RWPE2 (cell line): ENCODE measurements at regions not wholly inside any gene's neighbourhood (a gene's known extent, or its start where the extent isn't known, plus 50 kb on each side); places are given as distances from the start of the nearest gene placed in this dataset.
"Not testable (repeated sequence)": the region's sequence is repeated elsewhere in the genome, so short reads cannot be mapped to it uniquely, and the experiment has no call there.

Experiments
- ATAC-seq: fragments of 200-7000 bp; cut with Tn5 transposase; 3 replicates; pipeline ENCODE4 v1.9.1; 2021; ENCODE audit warnings: low read depth
- DNase-seq: peaks from one replicate; pipeline ENCODE4 v3.0.0-alpha.2; 2020; ENCODE audit warnings: low spot score
- H3K27ac ChIP-seq: fragments of 450-650 bp; 2 replicates; pipeline ENCODE4 v1.5.1; 2017; ENCODE audit warnings: mild to moderate bottlenecking; ENCODE audit not compliant: poor library complexity, severe bottlenecking
- H3K27me3 ChIP-seq: fragments of 250-450 bp; sonication (Bioruptor Pico); 2 replicates; pipeline ENCODE4 v1.5.1; 2021; ENCODE audit warnings: mild to moderate bottlenecking, moderate library complexity; ENCODE audit not compliant: insufficient read depth, poor library complexity, severe bottlenecking
- H3K36me3 ChIP-seq: fragments of 250-450 bp; sonication (Bioruptor Pico); 2 replicates; pipeline ENCODE4 v1.5.1; 2020; ENCODE audit warnings: low read depth, mild to moderate bottlenecking, moderate library complexity
- H3K4me1 ChIP-seq: fragments of 250-450 bp; sonication (Bioruptor Pico); 2 replicates; pipeline ENCODE4 v1.5.1; 2021; ENCODE audit warnings: mild to moderate bottlenecking, moderate library complexity; ENCODE audit not compliant: insufficient read depth, poor library complexity, severe bottlenecking
- H3K4me3 ChIP-seq: fragments of 250-450 bp; sonication (Bioruptor Pico); 2 replicates; pipeline ENCODE4 v1.5.1; 2021; ENCODE audit warnings: mild to moderate bottlenecking, moderate library complexity; ENCODE audit not compliant: severe bottlenecking
- H3K9me3 ChIP-seq: fragments of 250-450 bp; sonication (Bioruptor Pico); 2 replicates; pipeline ENCODE4 v1.5.1; 2021; ENCODE audit warnings: mild to moderate bottlenecking, moderate library complexity; ENCODE audit not compliant: severe bottlenecking
- TF ChIP-seq, protein P1 (sequence below): fragments of 450-650 bp; IDR thresholded peaks from one replicate; pipeline ENCODE4 v1.5.1; 2017; ENCODE audit warnings: mild to moderate bottlenecking, moderate library complexity; ENCODE audit not compliant: poor library complexity, severe bottlenecking

DNA sequence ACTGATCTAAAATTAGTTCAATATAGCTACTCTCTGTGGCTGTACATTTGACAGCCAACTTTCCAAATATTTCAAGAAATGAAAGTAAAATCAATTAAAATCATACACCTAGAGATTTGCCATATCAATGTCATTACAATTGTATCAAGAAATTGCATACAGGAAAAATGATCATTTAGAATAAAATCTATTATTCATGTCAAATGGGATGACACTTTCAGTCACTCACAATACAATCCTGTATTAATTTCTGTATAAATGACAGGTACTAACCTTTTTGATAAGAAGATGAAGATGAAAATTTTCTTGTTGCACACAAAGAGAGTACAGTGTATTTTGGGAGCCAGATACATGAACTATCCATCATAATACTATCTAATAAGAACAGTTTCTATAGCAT lies 1588.9 kb upstream of the PRMT6 start:
- TF ChIP-seq, protein P1, sequence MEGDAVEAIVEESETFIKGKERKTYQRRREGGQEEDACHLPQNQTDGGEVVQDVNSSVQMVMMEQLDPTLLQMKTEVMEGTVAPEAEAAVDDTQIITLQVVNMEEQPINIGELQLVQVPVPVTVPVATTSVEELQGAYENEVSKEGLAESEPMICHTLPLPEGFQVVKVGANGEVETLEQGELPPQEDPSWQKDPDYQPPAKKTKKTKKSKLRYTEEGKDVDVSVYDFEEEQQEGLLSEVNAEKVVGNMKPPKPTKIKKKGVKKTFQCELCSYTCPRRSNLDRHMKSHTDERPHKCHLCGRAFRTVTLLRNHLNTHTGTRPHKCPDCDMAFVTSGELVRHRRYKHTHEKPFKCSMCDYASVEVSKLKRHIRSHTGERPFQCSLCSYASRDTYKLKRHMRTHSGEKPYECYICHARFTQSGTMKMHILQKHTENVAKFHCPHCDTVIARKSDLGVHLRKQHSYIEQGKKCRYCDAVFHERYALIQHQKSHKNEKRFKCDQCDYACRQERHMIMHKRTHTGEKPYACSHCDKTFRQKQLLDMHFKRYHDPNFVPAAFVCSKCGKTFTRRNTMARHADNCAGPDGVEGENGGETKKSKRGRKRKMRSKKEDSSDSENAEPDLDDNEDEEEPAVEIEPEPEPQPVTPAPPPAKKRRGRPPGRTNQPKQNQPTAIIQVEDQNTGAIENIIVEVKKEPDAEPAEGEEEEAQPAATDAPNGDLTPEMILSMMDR: no peak
- Histone ChIP-seq H3K4me3 (no peak overlapping the region), H3K27me3 (no peaks in the 10 kb centered on the region), H3K36me3 (no peaks in the 10 kb centered on the region), H3K9me3 (no peaks in the 10 kb centered on the region), H3K27ac (no peak overlapping the region), H3K4me1 (no peaks in the 10 kb centered on the region)
- DNase-seq (no peak), ATAC-seq (no peak)

DNA sequence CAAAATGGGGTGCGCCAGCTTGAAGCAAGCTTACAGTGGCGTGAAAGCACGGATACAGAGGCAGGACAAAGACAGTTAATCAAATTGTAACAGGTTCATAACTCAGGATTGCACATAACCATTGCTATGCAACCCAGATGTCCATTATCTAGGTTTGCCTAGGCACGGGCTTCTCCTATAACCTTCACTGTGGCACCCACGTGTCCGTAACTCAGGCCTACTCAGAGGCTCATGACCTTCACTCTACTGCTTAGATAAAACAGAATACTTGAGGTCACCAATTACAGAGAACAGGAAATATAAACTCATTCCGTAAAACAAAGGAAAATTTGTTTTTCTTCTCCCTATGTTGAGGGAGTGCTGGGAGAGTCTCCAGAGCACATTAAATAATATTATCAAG lies 1585.9 kb upstream of the PRMT6 start:
- H3K27me3 ChIP-seq, DNase-seq, H3K4me1 ChIP-seq, H3K27ac ChIP-seq, H3K36me3 ChIP-seq, H3K9me3 ChIP-seq, H3K4me3 ChIP-seq, ATAC-seq: not testable (repeated sequence)

DNA sequence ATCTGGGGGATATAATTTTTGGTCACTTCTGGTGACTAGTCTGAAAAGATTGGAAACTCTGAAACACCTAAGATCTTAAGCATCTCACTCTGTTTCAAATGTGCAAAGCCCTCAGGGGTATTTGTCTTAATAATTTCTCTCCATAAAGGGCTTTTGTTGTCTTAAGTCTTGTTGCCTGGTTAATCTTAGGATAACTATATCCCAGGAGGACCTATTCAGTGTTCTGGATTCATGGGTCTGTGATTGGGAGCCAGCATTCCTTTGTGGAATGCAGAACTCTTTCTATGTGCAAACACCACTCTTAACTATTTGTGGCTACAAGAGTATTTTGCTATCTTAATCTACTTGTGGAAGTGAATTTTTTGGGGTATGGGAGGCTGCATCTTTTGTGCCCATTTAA lies 1573.0 kb upstream of the PRMT6 start:
- ATAC-seq (no peak), DNase-seq (no peak)
- Histone ChIP-seq H3K27me3 (no peaks in the 10 kb centered on the region), H3K36me3 (no peaks in the 10 kb centered on the region), H3K4me3 (no peak overlapping the region), H3K9me3 (no peaks in the 10 kb centered on the region), H3K4me1 (no peaks in the 10 kb centered on the region), H3K27ac (no peak overlapping the region)
- TF ChIP-seq, protein P1: no peak

DNA sequence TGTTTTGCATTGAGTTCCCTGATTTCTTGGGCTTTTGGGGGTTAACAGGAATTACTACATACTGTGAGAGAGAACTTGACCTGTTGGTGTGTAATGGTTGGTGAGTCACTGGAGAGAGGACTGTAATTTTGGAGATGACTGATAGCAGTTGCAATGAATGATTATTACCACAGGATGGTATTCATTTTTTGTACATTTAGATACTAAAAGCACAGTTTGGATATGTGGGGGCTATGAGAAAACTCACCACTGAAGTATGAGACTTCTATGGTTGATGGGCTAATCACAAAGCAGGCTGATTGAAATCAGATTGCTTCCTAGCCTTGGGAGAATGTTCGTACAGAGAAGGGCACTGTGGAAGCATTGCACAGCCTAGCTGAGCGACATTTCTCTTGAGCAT lies 1571.3 kb upstream of the PRMT6 start:
- H3K36me3 ChIP-seq: no peaks in the 10 kb centered on the region
- no peak overlapping the region for H3K4me3 ChIP-seq
- no peaks in the 10 kb centered on the region for H3K4me1 ChIP-seq
- peak; percentile 58; the same call in 2 of the 3 replicates for ATAC-seq
- no peak overlapping the region for H3K27ac ChIP-seq
- TF ChIP-seq, protein P1: no peak
- H3K27me3 ChIP-seq: no peaks in the 10 kb centered on the region
- DNase-seq: no peak
- no peaks in the 10 kb centered on the region for H3K9me3 ChIP-seq

GRCh38 chr1:105492921-105493320 lies 1563.6 kb upstream of the PRMT6 start:
- H3K27ac ChIP-seq: no peak overlapping the region
- no peaks in the 10 kb centered on the region for H3K4me1 ChIP-seq
- H3K4me3 ChIP-seq: no peak overlapping the region
- TF ChIP-seq, protein P1: no peak
- DNase-seq: no peak
- H3K27me3 ChIP-seq: peaks cover 9% of the 10 kb centered on the region
- ATAC-seq: no peak
- H3K36me3 ChIP-seq: no peaks in the 10 kb centered on the region
- H3K9me3 ChIP-seq: no peaks in the 10 kb centered on the region
